ENCODE measurements at regions not wholly inside any gene's neighbourhood (a gene's known extent, or its start where the extent isn't known, plus 50 kb on each side); places are given as distances from the start of the nearest gene placed in this dataset.

DNA sequence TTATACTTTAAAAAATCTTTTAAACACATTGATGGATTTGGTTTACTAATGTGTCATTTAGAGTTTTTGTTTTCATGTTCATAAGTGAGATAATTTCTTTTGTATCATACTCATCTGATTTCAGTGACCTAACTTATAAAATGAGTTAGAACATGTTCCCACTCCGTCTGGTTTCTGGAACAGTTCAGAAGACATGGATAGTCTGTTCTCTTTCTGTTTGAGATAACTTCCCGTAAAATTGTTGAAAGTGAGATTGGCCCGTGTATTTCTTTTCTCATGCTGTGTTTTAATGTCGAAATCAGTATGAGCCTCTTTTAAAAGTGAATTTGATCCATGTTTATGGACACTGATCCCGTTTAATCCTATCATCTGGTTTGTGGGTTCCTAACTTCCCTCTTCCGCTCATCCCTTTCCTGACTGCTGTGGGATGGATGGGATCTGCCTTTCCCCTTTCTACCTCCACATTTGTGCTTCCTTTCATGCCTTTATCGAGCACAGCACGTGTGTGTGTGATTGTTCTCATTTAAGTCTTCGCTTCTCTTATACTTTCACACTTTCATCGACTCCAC, 78.9 kb downstream of the COPS8 start:
- Histone ChIP-seq H3K4me3 (replicated peaks in 1 of 3; ENCODE audit: low read depth in 2 of 3, low read length in 3 of 3) (no peak overlapping the region), H3K27ac (ENCODE audit: low read depth in 1 of 2, low read length in 2 of 2) (no peak overlapping the region), H3K4me1 (ENCODE audit: control insufficient read depth in 1 of 2, insufficient read depth in 2 of 2, low read length in 2 of 2) (no peaks in the 10 kb centered on the region), H3K36me3 (replicated peaks in 1 of 2; ENCODE audit: control insufficient read depth in 1 of 2, insufficient read depth in 2 of 2, low read length in 2 of 2) (no peaks in the 10 kb centered on the region), H3K27me3 (ENCODE audit: control insufficient read depth in 2 of 2, insufficient read depth in 2 of 2, low read length in 2 of 2) (peaks cover 2% of the 10 kb centered on the region in 2 donors), H4K20me1 (ENCODE audit: insufficient read depth, low read length) (no peaks in the 10 kb centered on the region), H3K9ac (ENCODE audit: insufficient read depth, low read length, poor library complexity, severe bottlenecking) (no peak overlapping the region), H3K79me2 (ENCODE audit: insufficient read depth, low read length) (no peaks in the 10 kb centered on the region), H3K4me2 (replicated peaks; ENCODE audit: extremely low read depth, low read length, poor library complexity, severe bottlenecking) (no peak overlapping the region), H3K9me3 (replicated peaks in 1 of 2; ENCODE audit: control insufficient read depth in 1 of 2, insufficient read depth in 1 of 2, low read length in 2 of 2) (no peaks in the 10 kb centered on the region), H2AFZ (ENCODE audit: insufficient read depth, low read depth, low read length, poor library complexity, severe bottlenecking) (no peak overlapping the region)
- Mint-ChIP-seq H3K36me3 (no peaks in the 10 kb centered on the region), H3K4me3 (no peak overlapping the region), H3K9me3 (peaks cover 0 to 8% (median 3%) of the 10 kb centered on the region in 7 donors), H3K4me1 (no peaks in the 10 kb centered on the region), H3K27ac (no peak overlapping the region), H3K27me3 (ENCODE audit: low read depth in 3 of 3) (peaks cover 4 to 13% (median 10%) of the 10 kb centered on the region in 3 donors)
- no peak for DNase-seq
- TF ChIP-seq, protein P1, sequence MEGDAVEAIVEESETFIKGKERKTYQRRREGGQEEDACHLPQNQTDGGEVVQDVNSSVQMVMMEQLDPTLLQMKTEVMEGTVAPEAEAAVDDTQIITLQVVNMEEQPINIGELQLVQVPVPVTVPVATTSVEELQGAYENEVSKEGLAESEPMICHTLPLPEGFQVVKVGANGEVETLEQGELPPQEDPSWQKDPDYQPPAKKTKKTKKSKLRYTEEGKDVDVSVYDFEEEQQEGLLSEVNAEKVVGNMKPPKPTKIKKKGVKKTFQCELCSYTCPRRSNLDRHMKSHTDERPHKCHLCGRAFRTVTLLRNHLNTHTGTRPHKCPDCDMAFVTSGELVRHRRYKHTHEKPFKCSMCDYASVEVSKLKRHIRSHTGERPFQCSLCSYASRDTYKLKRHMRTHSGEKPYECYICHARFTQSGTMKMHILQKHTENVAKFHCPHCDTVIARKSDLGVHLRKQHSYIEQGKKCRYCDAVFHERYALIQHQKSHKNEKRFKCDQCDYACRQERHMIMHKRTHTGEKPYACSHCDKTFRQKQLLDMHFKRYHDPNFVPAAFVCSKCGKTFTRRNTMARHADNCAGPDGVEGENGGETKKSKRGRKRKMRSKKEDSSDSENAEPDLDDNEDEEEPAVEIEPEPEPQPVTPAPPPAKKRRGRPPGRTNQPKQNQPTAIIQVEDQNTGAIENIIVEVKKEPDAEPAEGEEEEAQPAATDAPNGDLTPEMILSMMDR (IDR thresholded peaks at IDR 0.05) = no peak
- intact Hi-C loops (cut with micrococcal nuclease) = no loop called here
- WGBS (ENCODE audit: insufficient coverage) = 86% methylated on average over 1 of the region's 10 CpGs

DNA sequence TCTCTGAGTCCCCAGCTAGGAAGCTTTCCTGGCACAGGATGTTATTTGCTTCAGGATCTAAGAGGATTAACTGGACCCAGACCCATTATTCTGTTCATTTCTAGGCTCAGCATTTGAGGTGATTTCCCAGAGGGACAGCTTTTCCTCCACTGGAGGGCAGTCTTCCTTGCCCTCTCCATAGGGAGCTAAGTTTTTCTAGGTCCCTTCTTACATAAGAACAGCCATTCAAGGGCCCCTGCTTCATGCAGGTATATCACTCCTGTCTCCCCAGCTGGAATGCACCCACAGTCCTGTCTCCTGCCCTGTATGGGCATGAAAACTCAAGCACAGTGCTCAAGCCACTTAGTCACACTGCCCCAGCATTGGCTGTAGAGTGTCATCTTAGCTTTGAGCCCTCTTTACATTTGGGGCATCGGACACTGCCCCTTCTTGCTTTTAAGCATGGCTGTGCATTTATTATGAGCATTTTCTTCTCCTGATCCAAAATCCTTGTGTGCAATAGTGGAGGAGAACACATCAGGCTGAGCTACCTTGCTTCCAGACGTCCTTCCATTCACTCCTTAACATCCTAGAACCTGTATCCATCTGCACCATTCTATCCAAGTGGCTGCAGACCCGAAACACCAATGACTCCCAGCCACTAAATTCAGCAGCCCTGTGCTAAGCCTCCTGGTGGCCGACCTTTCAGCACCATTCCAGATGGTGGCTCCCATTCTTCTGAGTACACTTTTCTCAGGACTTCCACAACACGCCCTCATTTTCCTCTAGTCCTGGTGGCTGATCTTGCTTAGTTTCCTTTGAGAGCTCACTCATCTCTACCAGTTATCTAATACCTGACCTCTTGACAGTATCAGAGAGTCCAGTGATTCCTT, 80.0 kb downstream of the COPS8 start:
- Histone ChIP-seq H3K4me2 (replicated peaks; ENCODE audit: extremely low read depth, low read length, poor library complexity, severe bottlenecking) (no peak overlapping the region), H3K36me3 (replicated peaks in 1 of 2; ENCODE audit: control insufficient read depth in 1 of 2, insufficient read depth in 2 of 2, low read length in 2 of 2) (no peaks in the 10 kb centered on the region), H3K9ac (ENCODE audit: insufficient read depth, low read length, poor library complexity, severe bottlenecking) (no peak overlapping the region), H4K20me1 (ENCODE audit: insufficient read depth, low read length) (no peaks in the 10 kb centered on the region), H3K9me3 (replicated peaks in 1 of 2; ENCODE audit: control insufficient read depth in 1 of 2, insufficient read depth in 1 of 2, low read length in 2 of 2) (no peaks in the 10 kb centered on the region), H3K27me3 (ENCODE audit: control insufficient read depth in 2 of 2, insufficient read depth in 2 of 2, low read length in 2 of 2) (peaks cover 2% of the 10 kb centered on the region in 2 donors), H2AFZ (ENCODE audit: insufficient read depth, low read depth, low read length, poor library complexity, severe bottlenecking) (no peak overlapping the region), H3K4me1 (ENCODE audit: control insufficient read depth in 1 of 2, insufficient read depth in 2 of 2, low read length in 2 of 2) (no peaks in the 10 kb centered on the region), H3K79me2 (ENCODE audit: insufficient read depth, low read length) (no peaks in the 10 kb centered on the region), H3K4me3 (replicated peaks in 1 of 3; ENCODE audit: low read depth in 2 of 3, low read length in 3 of 3) (no peak overlapping the region), H3K27ac (ENCODE audit: low read depth in 1 of 2, low read length in 2 of 2) (no peak overlapping the region)
- no peak for DNase-seq
- WGBS (ENCODE audit: insufficient coverage) = 85% methylated on average over 5 of the region's 5 CpGs
- no peaks in the 10 kb centered on the region for H3K36me3 Mint-ChIP-seq
- no peak overlapping the region for H3K27ac Mint-ChIP-seq
- no peaks in the 10 kb centered on the region for H3K4me1 Mint-ChIP-seq
- H3K4me3 Mint-ChIP-seq = no peak overlapping the region
- peaks cover 0 to 8% (median 3%) of the 10 kb centered on the region in 7 donors for H3K9me3 Mint-ChIP-seq
- TF ChIP-seq, protein P1 (IDR thresholded peaks at IDR 0.05) = peak; percentile 19
- H3K27me3 Mint-ChIP-seq (ENCODE audit: low read depth in 3 of 3) = peaks cover 4 to 13% (median 12%) of the 10 kb centered on the region in 3 donors
- intact Hi-C loops (cut with micrococcal nuclease) = no loop called here
